Caco-2 (cell line): ENCODE measurements at regions not wholly inside any gene's neighbourhood (a gene's known extent, or its start where the extent isn't known, plus 50 kb on each side); places are given as distances from the start of the nearest gene placed in this dataset.

ENCODE experiments used
- BruUV-seq: library from RNA; stranded (reverse); fragments of 400-500 nt; replicated peaks from 2 replicates; lab custom pipeline; 2021; lab: Mats Ljungman, UMichigan
- CTCF ChIA-PET: fragments of 300-600 bp; sonication (Branson Sonifier 250); formaldehyde crosslinking; loops from one replicate; lab custom pipeline; 2022; ENCODE audit warnings: antibody characterized with exemption; lab: Charles Lee
- POLR2A ChIA-PET: fragments of 300-600 bp; sonication (Branson Sonifier 250); formaldehyde crosslinking; loops from one replicate; lab custom pipeline; 2022; ENCODE audit warnings: antibody characterized with exemption; lab: Charles Lee
- DNase-seq, 2 experiments: peaks; one replicate each; pipeline versions ENCODE4 v3.0.0 to v3.0.0-alpha.2; 2020 to 2022
- H3K27me3 ChIP-seq: replicated peaks from 2 replicates; pipeline ENCODE4 v1.6.0; 2011; ENCODE audit warnings: low read length; ENCODE audit not compliant: control insufficient read depth, insufficient read depth
- H3K36me3 ChIP-seq: 2 replicates; pipeline ENCODE4 v1.5.1; 2011; ENCODE audit warnings: low read length; ENCODE audit not compliant: control insufficient read depth, insufficient read depth
- H3K4me1 ChIP-seq: fragments of 250-450 bp; sonication (Bioruptor Pico); 2 replicates; pipeline ENCODE4 v1.5.1; 2020; ENCODE audit warnings: mild to moderate bottlenecking
- H3K4me3 ChIP-seq: 2 replicates; pipeline ENCODE4 v1.5.1; 2011; ENCODE audit warnings: low read depth, mild to moderate bottlenecking, control low read depth, low read length
- H3K9me3 ChIP-seq: fragments of 250-450 bp; sonication (Bioruptor Pico); 2 replicates; pipeline ENCODE4 v1.5.1; 2020; ENCODE audit warnings: mild to moderate bottlenecking, moderate library complexity
- H3K27ac Mint-ChIP-seq: one replicate; pipeline ENCODE4 v1.8.0; 2022; ENCODE audit warnings: mixed read lengths; ENCODE audit not compliant: unreplicated experiment
- H3K27me3 Mint-ChIP-seq: one replicate; pipeline ENCODE4 v1.8.0; 2022; ENCODE audit warnings: mixed read lengths; ENCODE audit not compliant: insufficient read depth, unreplicated experiment
- H3K36me3 Mint-ChIP-seq: one replicate; pipeline ENCODE4 v1.8.0; 2022; ENCODE audit warnings: mild to moderate bottlenecking, mixed read lengths; ENCODE audit not compliant: insufficient read depth, unreplicated experiment
- H3K4me1 Mint-ChIP-seq: one replicate; pipeline ENCODE4 v1.8.0; 2022; ENCODE audit warnings: low read depth, mixed read lengths; ENCODE audit not compliant: unreplicated experiment
- H3K4me3 Mint-ChIP-seq: one replicate; pipeline ENCODE4 v1.8.0; 2022; ENCODE audit warnings: mild to moderate bottlenecking, moderate library complexity, mixed read lengths; ENCODE audit not compliant: unreplicated experiment
- H3K9me3 Mint-ChIP-seq: one replicate; pipeline ENCODE4 v1.8.0; 2022; ENCODE audit warnings: mixed read lengths; ENCODE audit not compliant: unreplicated experiment
- CTCF ChIP-seq, 2 experiments: fragments of 200-600 bp in 1 of 2; IDR thresholded peaks; 1 replicate in 1 of 2; 2 replicates in 1 of 2; pipeline versions ENCODE4 v1.5.1 to v1.8.0; 2011 to 2022; ENCODE audit warnings: antibody characterized with exemption in 1 of 2, control low read depth in 1 of 2, inconsistent platforms in 1 of 2, low read depth in 1 of 2, low read length in 1 of 2, mild to moderate bottlenecking in 1 of 2, moderate library complexity in 1 of 2; ENCODE audit not compliant: insufficient read depth in 1 of 2, severe bottlenecking in 1 of 2, unreplicated experiment in 1 of 2
- intact Hi-C: fragments of 100-400 bp; cut with micrococcal nuclease; formaldehyde crosslinking; loops from one replicate; pipeline ENCODE4 v1.10.0; 2022; ENCODE audit not compliant: unreplicated experiment

GRCh38 chr5:92574023-92574422, 1007.0 kb downstream of the NR2F1-AS1 start:
- DNase-seq: no peak
- H3K9me3 Mint-ChIP-seq: no peaks in the 10 kb centered on the region
- H3K4me1 ChIP-seq: no peaks in the 10 kb centered on the region
- no peaks in the 10 kb centered on the region for H3K4me1 Mint-ChIP-seq
- H3K9me3 ChIP-seq: no peaks in the 10 kb centered on the region
- H3K27me3 Mint-ChIP-seq: no peaks in the 10 kb centered on the region
- no peaks in the 10 kb centered on the region for H3K36me3 ChIP-seq
- no TSS peak for BruUV-seq
- intact Hi-C loops: no loop called here
- H3K4me3 ChIP-seq: no peak overlapping the region
- ChIA-PET CTCF (no interaction called here), POLR2A (no interaction called here)
- H3K27ac Mint-ChIP-seq: no peak overlapping the region
- H3K4me3 Mint-ChIP-seq: no peak overlapping the region
- TF ChIP-seq CTCF (IDR thresholded peaks at IDR 0.05; ENCODE audit: insufficient read depth in 1 of 2, low read depth in 1 of 2, low read length in 1 of 2, severe bottlenecking in 1 of 2, unreplicated experiment in 1 of 2): no peak
- H3K27me3 ChIP-seq: no peaks in the 10 kb centered on the region
- no peaks in the 10 kb centered on the region for H3K36me3 Mint-ChIP-seq

GRCh38 chr5:92568522-92568921, 1012.5 kb downstream of the NR2F1-AS1 start:
- Mint-ChIP-seq H3K9me3 (no peaks in the 10 kb centered on the region), H3K36me3 (no peaks in the 10 kb centered on the region), H3K27me3 (no peaks in the 10 kb centered on the region), H3K4me3 (no peak overlapping the region), H3K27ac (no peak overlapping the region), H3K4me1 (no peaks in the 10 kb centered on the region)
- H3K9me3 ChIP-seq: no peaks in the 10 kb centered on the region
- H3K36me3 ChIP-seq: no peaks in the 10 kb centered on the region
- no TSS peak for BruUV-seq
- no peak for TF ChIP-seq CTCF (IDR thresholded peaks at IDR 0.05; ENCODE audit: insufficient read depth in 1 of 2, low read depth in 1 of 2, low read length in 1 of 2, severe bottlenecking in 1 of 2, unreplicated experiment in 1 of 2)
- H3K4me1 ChIP-seq: no peaks in the 10 kb centered on the region
- ChIA-PET POLR2A (no interaction called here), CTCF (no interaction called here)
- no peak overlapping the region for H3K4me3 ChIP-seq
- no peaks in the 10 kb centered on the region for H3K27me3 ChIP-seq
- no peak for DNase-seq
- intact Hi-C loops: no loop called here

GRCh38 chr5:92567831-92568450, 1013.1 kb downstream of the NR2F1-AS1 start:
- no peaks in the 10 kb centered on the region for H3K27me3 Mint-ChIP-seq
- Histone ChIP-seq H3K4me1 (no peaks in the 10 kb centered on the region), H3K4me3 (no peak overlapping the region), H3K36me3 (no peaks in the 10 kb centered on the region), H3K27me3 (no peaks in the 10 kb centered on the region), H3K9me3 (no peaks in the 10 kb centered on the region)
- no peaks in the 10 kb centered on the region for H3K9me3 Mint-ChIP-seq
- BruUV-seq: no TSS peak
- intact Hi-C loops: no loop called here
- ChIA-PET POLR2A (no interaction called here), CTCF (no interaction called here)
- DNase-seq: no peak
- no peaks in the 10 kb centered on the region for H3K36me3 Mint-ChIP-seq
- H3K27ac Mint-ChIP-seq: no peak overlapping the region
- no peaks in the 10 kb centered on the region for H3K4me1 Mint-ChIP-seq
- no peak for TF ChIP-seq CTCF (IDR thresholded peaks at IDR 0.05; ENCODE audit: insufficient read depth in 1 of 2, low read depth in 1 of 2, low read length in 1 of 2, severe bottlenecking in 1 of 2, unreplicated experiment in 1 of 2)
- H3K4me3 Mint-ChIP-seq: no peak overlapping the region
